ENCODE measurements at regions not wholly inside any gene's neighbourhood (a gene's known extent, or its start where the extent isn't known, plus 50 kb on each side); places are given as distances from the start of the nearest gene placed in this dataset.
"Not testable (repeated sequence)": the region's sequence is repeated elsewhere in the genome, so short reads cannot be mapped to it uniquely, and the experiment has no call there.

DNA sequence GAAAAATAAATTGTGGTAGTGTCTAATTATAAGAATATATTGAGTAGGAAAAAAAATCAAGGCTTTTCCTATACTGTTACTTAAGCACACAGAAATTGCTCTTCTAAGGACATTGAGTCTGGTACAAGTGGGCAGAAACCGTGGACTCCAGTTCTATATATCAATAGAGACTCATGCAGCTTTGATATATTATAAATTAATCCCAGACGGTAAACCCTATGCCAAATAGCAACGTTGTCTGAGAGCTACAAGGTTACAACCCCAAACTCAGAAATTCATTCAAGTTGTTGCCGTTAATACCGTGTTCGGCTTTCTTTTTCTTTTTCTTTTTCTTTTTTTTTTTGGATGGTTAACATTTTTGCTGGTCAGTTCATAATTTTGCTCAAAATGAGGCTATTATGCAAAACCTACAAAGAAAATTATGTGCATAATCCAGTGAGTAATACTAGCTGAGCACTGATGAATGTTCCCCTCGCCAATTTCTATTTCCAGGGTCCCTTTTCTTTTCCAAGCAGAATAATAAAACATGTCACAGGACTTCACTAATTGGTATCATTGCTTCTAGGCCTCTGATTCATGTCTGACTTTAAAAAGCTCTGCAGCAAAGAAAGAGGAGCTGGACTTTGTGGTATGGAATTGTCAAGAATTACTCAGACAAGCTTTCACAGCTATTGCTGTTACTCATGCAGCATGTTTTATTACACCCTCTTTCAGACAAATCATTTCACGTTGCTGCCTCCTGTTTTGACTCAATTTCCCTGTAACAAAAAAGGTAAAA lies 737.7 kb downstream of the NLGN4X start:
- no peak for DNase-seq

DNA sequence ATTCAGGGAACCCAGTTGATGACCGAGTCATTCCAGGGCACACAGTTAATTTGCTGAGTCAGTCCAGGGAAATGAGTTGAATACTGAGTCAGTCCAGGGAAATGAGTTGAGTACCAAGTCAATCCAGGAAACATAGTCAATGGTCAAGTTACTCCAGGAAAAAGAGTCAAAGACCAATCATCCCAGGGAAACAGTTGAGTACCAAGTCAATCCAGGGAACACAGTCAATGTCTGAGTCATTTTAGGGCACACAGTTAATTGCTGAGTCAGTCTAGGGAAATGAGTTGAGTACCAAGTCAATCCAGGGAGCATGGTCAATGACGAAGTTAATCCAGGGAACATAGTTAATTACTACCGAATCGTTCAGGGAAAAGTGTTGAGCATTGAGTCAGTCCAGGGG lies 754.4 kb downstream of the NLGN4X start:
- DNase-seq, result no peak

DNA sequence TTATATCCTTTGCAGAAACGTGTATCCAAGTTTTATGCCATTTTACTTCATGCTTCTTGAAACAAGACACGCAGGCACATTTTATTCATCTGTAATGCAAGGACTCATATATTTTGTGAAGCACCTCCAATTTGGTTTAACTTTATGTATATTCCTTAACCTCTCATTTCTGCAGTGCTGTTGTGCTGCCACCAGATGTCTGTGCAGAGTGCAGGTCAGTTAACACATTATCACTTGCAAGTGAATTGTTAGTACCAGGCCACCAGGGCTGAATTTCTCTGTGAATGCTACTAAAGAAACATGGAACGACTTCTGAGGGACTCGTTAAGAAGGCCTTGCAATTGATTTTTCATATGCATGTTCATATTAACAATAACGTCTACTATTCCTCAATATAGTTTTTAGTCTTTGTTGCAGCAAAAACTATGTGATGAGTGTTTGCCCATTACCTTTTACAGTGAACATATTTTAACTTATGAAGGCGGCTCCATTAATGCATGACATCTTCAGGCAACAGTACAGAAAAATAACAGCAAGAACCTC lies 770.3 kb downstream of the NLGN4X start:
- DNase-seq, result no peak

DNA sequence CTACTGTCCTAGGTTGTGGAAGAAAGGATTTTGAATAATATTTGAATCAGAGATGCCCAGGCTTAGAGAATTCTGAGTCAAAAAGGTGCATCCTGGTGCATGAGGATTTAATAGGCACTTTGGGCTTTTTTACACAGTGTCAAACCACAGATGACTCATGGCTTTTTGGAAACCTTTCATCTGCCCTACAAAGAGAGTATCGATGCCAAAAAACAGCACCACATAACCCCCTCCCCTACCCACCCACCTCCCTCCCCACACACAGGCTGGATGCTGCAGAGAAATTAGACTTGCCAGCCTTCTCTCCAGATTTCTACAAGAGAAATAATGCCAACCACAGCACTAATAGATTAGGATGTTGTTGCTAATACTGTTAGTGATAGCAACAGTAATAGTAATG lies 779.3 kb downstream of the NLGN4X start:
- no peak for DNase-seq

DNA sequence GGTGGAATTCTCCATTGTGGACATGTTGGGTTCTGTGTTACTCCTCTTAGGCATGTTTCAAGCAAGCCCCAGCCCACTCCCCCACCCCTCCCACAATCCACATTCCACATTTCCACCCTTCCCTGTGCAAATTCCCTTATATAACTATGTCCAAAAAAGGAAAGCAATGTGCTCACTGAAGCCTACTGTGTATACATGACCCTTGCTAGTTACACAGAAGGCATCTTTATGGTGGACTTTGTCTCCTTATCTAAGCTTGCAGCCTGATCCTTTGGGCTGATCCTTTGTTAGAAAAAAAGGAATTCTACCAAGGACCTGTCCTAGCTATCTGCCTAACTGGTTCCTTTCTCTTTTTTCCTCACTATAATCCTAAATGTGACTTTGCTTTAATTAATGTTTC lies 796.8 kb downstream of the NLGN4X start:
- DNase-seq, result no peak

DNA sequence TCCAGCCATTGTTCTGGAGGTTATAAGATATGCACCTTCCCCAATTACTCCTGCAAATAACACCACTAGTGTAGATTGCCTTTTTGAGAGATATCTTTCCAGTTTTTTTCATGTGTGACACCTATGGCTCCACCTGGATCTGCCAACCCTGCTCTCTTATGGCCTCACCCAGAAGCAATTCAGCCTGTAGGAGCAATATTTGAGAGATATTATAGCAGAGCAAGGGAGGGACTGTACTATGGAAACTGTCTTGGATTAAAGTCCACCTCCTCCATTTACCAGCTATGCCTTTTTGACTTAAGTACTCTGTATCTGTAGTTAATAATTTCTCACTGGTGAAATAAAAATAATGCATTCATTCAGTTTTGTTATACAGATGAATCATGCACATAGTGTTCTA lies 803.5 kb downstream of the NLGN4X start:
- DNase-seq, result no peak

DNA sequence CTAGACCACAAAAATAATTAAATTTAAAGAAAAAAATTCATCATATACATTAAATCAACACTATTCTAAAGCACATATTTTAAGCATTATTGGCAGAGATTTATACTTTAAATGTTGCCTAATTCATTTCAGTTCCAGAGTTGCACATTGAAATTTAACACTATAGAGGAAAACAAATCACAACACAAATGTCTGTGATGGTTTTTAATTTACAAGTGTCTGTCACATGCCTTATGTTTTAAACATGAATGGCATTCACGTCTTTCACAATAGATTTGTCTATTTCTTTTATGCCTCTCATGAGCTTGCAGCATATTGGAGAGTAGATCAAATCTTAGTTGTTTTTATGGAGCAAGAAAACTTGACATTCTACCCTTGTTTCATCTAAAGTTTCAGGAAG lies 811.3 kb downstream of the NLGN4X start:
- DNase-seq, result no peak

DNA sequence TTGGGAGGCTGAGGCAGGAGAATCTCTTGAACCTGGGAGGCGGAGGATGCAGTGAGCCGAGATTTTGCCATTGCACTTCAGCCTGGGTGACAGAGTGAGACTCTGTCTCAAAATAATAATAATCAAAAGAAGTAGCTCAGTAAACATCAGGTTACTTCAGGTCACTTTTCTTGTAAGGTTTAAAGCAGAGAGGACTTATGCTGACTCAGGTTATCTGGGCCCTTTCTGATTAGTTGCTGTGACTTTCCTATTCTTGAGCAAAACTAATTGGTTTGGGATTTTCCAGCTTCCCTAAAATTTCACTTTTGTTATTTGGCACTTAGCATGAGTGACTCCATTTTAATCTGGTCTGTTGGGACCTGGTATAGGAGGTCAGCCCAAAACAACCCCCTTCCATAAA lies 812.9 kb downstream of the NLGN4X start:
- no peak for DNase-seq

DNA sequence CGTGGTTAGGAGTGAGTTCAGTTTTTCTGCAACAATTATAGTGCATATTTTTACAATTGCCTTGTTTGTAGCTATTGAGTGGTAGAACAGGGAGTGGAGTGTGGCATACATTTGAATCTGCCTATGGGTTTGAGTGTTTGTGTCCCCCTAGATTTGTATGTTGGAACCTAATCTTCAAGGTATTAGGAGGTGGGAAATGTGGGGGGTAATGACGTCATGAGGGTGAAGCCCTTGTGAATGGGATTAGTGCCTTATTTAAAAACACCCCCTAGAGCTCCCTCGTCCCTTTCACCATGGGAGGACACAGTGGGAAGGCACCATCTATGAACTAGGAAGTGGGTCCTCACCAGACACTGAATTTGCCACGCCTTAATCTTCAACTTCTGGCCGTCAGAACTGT lies 819.6 kb downstream of the NLGN4X start:
- DNase-seq, result no peak

DNA sequence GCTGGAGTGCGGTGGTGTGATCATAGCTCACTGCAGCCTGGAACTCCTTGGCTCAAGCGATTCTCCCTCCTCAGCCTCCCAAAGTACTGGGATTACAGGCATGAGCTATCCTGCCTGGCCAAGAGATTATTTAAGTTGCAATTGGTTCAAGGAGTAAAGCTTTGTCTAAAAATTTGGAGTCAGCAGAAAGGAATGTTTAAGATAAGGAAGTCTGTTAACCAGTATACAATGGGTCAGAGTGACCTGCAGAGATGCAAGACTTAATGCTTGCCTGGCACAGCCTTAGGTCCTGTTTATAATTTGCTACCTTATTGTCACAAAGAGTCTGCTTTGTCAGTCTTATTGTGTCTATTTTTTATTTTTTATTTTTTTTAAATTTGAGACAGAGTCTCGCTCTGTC lies 826.2 kb downstream of the NLGN4X start:
- no peak for DNase-seq

DNA sequence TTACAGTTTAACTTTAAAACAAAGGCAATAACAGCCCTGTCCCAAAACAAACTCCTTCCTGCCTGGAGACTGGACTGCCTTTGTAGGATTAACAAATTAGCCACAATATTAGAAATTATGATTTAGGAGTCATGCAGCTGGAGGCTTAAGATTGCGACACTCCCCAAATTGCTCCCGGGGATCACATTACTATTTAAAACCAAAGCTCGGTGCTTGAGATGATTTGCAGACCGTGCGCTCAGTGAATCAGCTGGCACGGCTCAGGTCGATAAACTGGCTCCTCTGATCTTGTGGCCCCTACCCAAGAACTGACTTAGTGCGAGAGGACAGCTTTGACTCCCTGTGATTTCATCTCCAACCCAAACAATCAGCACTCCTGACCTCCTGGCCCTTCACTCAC lies 829.3 kb downstream of the NLGN4X start:
- DNase-seq, result no peak

DNA sequence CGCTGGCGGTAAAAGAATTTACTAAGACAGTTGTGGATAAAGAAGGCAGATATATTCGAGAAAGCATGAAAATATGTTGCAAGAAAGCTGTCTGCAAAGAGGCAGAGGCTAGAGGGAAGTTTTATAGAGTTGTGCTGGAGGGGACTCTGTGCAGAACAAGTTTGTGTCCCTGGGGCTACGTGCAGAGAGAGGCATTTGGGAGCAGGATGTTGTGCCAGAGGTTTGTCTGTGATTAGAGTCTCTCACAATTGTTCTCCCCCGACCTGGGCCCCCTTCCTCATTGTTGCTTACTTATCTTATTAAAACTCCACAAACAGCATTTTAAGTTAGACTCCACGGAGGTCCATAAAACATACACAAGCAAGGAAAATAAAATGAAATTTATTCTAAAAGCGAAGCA lies 831.3 kb downstream of the NLGN4X start:
- no peak for DNase-seq

DNA sequence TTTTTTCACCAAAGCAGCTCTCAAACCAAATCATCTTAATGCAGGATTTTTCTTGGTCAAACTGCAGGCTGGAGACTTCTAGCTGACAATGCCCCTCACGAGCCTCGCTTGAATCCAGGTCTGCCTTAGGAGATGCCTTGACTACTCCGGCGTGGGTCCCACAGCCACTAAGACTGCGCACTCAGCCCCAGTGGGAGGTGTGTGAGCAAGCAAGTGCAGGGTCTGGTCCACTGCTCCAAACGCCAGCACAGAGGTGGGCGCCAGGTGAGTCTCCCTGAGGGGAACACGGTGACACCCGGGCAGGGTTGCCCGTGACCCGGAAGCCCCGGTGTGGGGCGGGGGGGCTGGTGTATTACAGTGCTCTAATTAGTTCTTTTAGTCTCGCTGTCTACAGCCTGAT lies 838.3 kb downstream of the NLGN4X start:
- DNase-seq, result no peak

DNA sequence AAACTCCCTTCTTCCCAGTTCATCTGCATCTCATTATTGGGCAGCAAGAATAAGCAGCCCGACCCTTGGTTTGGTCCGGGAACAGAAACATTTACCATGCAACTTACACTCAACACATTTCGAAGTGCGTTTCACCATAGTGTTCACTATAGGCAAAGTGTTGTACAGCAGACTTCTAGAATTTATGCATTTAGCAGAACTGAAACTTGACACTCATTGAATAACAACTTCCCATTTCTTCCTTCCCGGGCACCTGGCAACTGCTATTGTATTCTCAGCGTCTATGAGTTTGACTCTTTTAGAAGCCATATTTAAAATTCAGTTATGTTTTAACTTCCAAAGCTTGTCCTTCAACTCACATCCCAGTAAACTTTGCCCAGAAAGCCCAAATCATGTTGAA lies 840.6 kb downstream of the NLGN4X start:
- DNase-seq, result no peak

DNA sequence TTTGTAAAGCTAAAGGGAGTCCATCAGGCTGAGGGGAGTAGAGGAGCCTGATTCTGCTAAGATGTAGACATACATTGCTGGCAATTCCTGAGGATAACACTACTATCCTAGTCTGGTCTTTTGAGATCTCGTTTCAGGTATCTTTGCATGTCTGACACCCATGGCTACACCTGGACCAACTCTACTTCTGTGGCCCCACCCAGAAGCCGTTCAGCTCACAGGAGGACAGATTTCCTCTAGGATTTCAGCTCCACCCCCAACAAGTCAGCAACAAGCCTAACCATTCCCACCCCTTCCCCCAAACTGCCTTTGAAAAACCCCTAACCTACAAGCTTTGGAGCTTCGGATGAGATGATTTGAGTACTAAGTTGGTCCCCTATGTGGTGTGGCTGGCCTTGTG lies 848.2 kb downstream of the NLGN4X start:
- DNase-seq, result no peak

DNA sequence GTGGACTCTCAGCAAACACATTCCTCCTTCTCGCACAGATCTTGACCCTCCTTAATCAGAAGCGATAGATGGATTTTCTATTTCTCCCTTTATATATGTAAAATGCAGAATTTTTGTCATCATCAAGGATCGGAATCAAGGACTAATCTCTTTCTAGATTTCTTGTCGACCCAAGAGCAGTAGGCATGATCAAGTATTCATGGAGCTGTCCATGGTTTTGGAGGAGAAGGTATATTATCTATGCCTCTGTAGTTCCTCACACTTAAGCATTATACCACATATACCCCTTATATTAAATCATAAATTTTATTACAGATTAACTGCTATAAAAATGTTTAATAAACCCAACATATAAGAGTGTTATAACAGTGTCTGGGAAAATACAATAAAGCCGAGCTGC lies 886.8 kb downstream of the NLGN4X start:
- DNase-seq, result no peak

DNA sequence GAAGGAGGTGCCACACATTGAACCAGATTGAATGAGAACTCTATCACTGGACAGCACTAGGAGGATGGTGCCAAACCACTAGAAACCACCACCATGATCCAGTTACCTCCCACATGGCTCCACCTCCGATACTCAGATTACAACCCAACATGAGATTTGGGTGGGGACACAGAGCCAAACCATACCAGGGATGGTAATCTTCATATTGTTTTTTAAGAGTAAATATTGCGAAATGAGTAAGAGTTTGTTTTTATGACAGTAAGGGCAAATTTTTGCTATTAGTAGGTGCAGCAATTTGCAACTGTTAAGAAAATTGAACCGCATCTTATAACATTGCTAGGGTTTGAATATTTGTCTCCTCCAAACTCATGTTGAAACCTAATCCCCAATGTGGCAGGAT lies 891.5 kb downstream of the NLGN4X start:
- DNase-seq, result no peak

DNA sequence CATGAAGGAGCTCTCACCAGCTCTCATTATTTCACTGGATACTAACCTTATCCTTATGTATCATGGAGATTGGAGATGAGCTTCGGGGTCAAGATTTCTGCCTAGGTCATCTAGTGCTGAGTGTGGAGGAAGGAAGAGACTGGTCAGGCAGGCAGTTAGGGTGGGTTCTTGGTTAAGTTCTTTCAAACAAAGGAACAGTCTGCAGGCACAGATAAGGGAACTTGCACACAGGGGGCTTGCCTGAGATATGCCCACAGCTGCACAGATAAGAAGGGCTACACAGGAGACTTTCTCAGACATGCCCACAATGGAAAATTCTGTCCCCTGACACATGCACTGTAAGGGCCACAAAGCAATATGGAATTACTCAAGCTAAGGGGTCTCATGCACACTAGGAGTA lies 904.1 kb downstream of the NLGN4X start:
- no peak for DNase-seq

DNA sequence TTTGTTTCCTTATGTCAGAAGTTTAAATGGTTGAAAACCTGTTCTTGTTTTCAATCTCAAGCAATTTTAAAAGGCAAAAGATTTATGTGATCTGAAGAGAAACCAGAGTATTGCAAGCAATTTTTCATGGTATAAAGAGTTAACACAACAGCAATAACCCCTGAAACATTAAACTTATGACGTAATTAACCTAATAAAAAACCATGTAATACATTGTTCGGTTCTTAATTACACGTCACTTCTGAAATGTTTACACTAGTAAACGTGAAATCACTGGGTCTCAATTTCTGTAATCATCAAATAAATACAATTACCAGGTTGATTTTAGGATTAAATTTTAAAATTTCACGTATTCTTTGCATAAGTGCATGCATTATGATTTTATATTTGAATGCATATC lies 914.5 kb downstream of the NLGN4X start:
- no peak for DNase-seq

DNA sequence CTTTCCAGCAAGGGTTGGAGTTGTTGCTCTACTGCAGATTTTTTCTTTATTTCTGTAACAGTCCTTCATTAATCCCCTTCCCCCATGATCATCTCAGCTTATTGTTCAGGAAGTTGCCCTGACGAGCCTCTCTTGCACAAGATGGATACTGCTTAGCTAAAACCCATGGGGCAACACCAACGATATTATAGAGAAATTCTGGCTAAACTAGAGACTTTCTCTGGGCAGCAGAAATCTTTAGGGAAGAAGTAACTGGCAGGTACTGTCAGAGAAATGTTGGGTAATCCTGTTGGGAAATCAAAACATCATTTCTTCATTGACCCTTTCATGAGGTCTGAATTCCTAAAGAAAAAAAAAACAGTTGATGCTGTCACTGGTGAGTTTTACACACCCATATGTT lies 921.3 kb downstream of the NLGN4X start:
- DNase-seq, result no peak

DNA sequence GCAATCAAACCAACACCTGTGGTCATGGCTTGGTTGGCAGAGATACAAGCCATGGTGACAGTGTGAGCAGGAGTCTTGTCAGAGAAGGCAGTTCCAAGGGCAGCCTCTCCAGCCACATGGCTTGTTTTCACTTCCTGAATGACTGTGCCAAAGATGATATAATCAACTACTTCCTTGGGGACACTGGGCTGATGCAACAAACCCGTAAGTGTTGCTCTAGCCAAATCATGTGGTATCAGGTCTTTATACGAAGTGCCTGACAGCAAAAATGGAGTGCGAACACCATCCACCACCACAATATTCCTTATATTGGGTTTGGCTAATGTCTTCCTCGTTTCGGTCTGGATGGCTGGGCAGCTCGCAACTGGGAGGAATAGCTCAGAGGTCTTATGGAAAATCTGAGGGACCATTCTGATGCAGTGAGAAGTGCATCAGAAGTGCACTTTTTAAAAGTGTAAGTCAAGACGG lies 922.0 kb downstream of the NLGN4X start:
- DNase-seq, result no peak

DNA sequence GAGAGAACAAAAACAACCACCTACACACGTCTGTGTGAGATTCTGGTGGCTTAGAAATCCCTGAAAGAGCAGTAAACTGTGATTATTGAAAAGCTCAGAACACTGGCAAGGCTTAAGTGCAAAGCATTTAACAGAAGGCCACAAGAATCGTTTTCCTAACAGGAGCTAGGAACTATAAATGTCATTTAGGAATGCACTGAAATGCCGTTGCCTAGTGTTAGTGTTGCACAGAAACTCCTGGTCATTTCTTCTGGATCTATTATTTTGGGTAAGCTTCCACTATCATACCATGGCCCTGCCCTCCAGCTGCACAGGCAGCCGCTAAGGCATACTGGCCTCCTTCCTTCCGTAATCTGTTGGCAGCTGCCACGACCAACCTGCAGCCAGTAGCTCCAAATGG lies 923.2 kb downstream of the NLGN4X start:
- DNase-seq, result no peak

DNA sequence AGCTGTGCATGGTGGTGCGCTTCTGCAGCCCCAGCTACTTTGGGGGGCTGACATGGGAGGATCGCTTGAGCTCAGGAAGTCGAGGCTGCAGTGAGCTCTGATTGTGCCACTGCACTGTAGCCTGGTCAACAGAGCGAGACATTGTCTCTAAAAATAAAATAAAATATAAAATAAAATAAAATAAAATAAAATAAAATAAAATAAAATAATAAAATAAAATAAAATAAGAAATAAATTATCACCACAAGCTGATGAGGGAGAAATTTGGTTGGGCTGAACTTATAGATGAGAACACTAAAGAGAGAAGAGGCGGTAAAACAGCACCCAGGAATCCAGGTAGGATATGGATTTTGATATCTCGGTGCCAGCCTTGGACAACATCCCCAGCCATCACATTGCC lies 933.7 kb downstream of the NLGN4X start:
- DNase-seq, result no peak

DNA sequence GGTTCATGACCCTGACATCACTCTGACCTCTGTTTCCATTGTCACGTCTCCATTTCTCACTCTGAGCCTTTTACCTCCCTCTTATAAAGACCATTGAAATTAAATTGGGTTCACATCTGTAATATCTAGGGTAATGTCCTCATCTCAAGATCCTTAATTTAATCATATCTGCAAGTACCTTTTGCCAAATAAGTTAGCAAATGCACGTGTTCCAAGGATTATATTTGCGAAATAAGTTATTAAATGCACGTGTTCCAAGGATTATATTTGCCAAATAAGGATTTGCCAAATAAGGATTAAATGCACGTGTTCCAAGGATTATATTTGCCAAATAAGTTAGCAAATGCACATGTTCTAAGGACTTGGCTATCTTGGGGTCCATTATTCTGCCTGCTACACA lies 938.0 kb downstream of the NLGN4X start:
- no peak for DNase-seq

DNA sequence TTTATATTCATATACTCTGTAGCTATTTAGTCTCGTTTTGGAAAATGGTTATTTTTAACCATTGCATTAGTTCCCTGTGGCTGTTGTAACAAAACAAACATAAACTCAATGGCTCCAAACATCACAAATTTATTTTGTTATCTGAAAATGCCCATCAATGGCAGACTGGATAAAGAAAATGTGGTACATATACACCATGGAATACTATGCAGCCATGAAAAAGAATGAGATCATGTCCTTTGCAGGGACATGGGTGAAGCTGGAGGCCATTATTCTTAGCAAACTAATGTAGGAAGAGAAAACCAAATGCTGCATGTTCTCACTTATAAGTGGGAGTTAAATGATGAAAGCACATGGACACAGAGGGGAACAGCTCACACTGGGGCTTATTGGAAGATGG lies 938.7 kb downstream of the NLGN4X start:
- DNase-seq, result not testable (repeated sequence)
